ENCODE measurements at regions not wholly inside any gene's neighbourhood (a gene's known extent, or its start where the extent isn't known, plus 50 kb on each side); places are given as distances from the start of the nearest gene placed in this dataset.

DNA sequence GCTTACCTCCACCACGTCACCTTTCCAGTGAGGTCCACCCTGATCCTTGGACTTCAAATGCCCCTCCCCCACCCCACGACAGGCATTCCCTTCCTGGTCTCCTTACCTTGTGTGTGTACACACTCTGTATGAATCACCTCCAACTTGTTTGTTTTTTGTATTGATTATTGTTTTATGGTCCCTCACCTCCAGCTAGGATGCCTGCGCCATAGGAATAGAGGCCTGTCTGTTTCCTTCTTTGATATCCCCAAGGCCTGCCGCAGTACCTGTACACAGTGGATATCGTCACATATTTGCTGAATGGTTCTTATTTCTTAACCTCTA is 219.6 kb upstream of the POU3F1 start:
- TF ChIP-seq, protein P1, sequence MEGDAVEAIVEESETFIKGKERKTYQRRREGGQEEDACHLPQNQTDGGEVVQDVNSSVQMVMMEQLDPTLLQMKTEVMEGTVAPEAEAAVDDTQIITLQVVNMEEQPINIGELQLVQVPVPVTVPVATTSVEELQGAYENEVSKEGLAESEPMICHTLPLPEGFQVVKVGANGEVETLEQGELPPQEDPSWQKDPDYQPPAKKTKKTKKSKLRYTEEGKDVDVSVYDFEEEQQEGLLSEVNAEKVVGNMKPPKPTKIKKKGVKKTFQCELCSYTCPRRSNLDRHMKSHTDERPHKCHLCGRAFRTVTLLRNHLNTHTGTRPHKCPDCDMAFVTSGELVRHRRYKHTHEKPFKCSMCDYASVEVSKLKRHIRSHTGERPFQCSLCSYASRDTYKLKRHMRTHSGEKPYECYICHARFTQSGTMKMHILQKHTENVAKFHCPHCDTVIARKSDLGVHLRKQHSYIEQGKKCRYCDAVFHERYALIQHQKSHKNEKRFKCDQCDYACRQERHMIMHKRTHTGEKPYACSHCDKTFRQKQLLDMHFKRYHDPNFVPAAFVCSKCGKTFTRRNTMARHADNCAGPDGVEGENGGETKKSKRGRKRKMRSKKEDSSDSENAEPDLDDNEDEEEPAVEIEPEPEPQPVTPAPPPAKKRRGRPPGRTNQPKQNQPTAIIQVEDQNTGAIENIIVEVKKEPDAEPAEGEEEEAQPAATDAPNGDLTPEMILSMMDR (conservative IDR thresholded peaks at IDR 0.05; ENCODE audit: low read length) = no peak
- no peak for TF ChIP-seq EZH2phosphoT487 (IDR thresholded peaks at IDR 0.05; ENCODE audit: borderline replicate concordance, low read depth, low read length)
